OCI-LY3 (cell line): ENCODE measurements at regions not wholly inside any gene's neighbourhood (a gene's known extent, or its start where the extent isn't known, plus 50 kb on each side); places are given as distances from the start of the nearest gene placed in this dataset.

Source experiments
- H2AFZ ChIP-seq: fragments of 200-600, 300-600 bp; shearing (Covaris generic); 2 replicates; pipeline ENCODE4 v1.6.0; 2014; ENCODE audit warnings: antibody characterized with exemption, low read depth, low read length
- H3K27ac ChIP-seq: fragments of 200-600, 300-600 bp; sonication (generic); 2 replicates; pipeline ENCODE4 v1.5.1; 2014; ENCODE audit warnings: mild to moderate bottlenecking, low read length, moderate library complexity, mixed read lengths
- H3K27me3 ChIP-seq: fragments of 200-600, 300-600 bp; sonication (generic); 2 replicates; pipeline ENCODE4 v1.6.1; 2014; ENCODE audit warnings: low read depth, low read length, mixed read lengths
- H3K36me3 ChIP-seq: fragments of 200-600, 300-600 bp; sonication (generic); replicated peaks from 2 replicates; pipeline ENCODE3; 2014; ENCODE audit warnings: low read depth, low read length, mixed read lengths
- H3K4me1 ChIP-seq: fragments of 300-600, 200-600 bp; sonication (generic); 2 replicates; pipeline ENCODE4 v1.6.1; 2014; ENCODE audit warnings: low read length, mixed read lengths
- H3K4me2 ChIP-seq: fragments of 200-600, 300-600 bp; sonication (generic); 2 replicates; pipeline ENCODE4 v1.6.1; 2014; ENCODE audit warnings: low read length, mixed read lengths
- H3K4me3 ChIP-seq: fragments of 300-600, 200-600 bp; sonication (generic); 2 replicates; pipeline ENCODE4 v1.5.1; 2014; ENCODE audit warnings: antibody characterized with exemption, mild to moderate bottlenecking, low read length, moderate library complexity
- H3K79me2 ChIP-seq: fragments of 300-600, 200-600 bp; shearing (Covaris generic); 2 replicates; pipeline ENCODE4 v1.6.1; 2014; ENCODE audit warnings: mild to moderate bottlenecking, low read length, mixed read lengths
- H3K9ac ChIP-seq: fragments of 300-600, 200-600 bp; shearing (Covaris generic); 2 replicates; pipeline ENCODE4 v1.6.0; 2014; ENCODE audit warnings: mild to moderate bottlenecking, low read length, moderate library complexity
- H3K9me3 ChIP-seq: fragments of 200-600, 300-600 bp; shearing (Covaris generic); 2 replicates; pipeline ENCODE4 v1.6.1; 2014; ENCODE audit warnings: low read length, mixed read lengths; ENCODE audit not compliant: insufficient read depth
- H4K20me1 ChIP-seq: fragments of 200-600, 300-600 bp; sonication (generic); 2 replicates; pipeline ENCODE4 v1.6.1; 2016; ENCODE audit warnings: low read length, mixed read lengths; ENCODE audit not compliant: insufficient read depth
- EZH2phosphoT487 ChIP-seq: fragments of 200-600 bp; shearing (Covaris generic); IDR thresholded peaks from 2 replicates; pipeline ENCODE4 v1.6.1; 2018; ENCODE audit warnings: antibody characterized with exemption, mixed run types, low read depth
- TF ChIP-seq, protein P1 (sequence below): fragments of 200-600, 300-600 bp; sonication (generic); IDR thresholded peaks from 2 replicates; pipeline ENCODE4 v1.5.1; 2014; ENCODE audit warnings: antibody characterized with exemption, low read length, low read depth

DNA sequence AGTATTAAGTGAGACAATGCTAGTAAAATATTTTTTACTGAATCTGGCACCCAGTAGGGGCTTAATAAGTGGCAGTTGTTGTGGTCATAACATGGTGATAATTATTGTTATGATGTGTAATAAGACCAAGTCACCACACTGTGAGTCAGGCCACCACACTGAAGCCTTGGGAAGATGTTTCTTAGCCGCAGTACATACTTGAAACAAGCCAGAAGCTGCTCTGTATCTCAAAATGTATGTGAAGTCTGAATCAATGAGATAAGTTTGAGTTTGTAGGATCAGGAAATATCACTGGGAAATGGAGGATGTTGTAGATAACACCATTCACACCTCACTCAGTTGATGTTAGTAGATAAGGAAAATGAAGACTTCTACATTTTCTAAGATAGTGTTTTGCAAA, 51.3 kb upstream of the PTPN3 start:
- Histone ChIP-seq H3K4me2 (no peak overlapping the region), H3K27me3 (peaks cover 22% of the 10 kb centered on the region), H3K79me2 (no peaks in the 10 kb centered on the region), H3K27ac (no peak overlapping the region), H3K9me3 (0 out of 2 replicates have a peak, but pooled peaks cover 4% of the 10 kb centered on the region), H3K9ac (no peak overlapping the region), H2AFZ (no peak overlapping the region), H3K4me1 (no peaks in the 10 kb centered on the region), H3K4me3 (no peak overlapping the region), H3K36me3 (no peaks in the 10 kb centered on the region), H4K20me1 (no peaks in the 10 kb centered on the region)
- TF ChIP-seq, protein P1, sequence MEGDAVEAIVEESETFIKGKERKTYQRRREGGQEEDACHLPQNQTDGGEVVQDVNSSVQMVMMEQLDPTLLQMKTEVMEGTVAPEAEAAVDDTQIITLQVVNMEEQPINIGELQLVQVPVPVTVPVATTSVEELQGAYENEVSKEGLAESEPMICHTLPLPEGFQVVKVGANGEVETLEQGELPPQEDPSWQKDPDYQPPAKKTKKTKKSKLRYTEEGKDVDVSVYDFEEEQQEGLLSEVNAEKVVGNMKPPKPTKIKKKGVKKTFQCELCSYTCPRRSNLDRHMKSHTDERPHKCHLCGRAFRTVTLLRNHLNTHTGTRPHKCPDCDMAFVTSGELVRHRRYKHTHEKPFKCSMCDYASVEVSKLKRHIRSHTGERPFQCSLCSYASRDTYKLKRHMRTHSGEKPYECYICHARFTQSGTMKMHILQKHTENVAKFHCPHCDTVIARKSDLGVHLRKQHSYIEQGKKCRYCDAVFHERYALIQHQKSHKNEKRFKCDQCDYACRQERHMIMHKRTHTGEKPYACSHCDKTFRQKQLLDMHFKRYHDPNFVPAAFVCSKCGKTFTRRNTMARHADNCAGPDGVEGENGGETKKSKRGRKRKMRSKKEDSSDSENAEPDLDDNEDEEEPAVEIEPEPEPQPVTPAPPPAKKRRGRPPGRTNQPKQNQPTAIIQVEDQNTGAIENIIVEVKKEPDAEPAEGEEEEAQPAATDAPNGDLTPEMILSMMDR = no peak
- no peak for TF ChIP-seq EZH2phosphoT487

- Histone ChIP-seq H4K20me1 (no peaks in the 10 kb centered on the region), H3K36me3 (no peaks in the 10 kb centered on the region), H2AFZ (no peak overlapping the region), H3K4me2 (no peak overlapping the region), H3K4me3 (no peak overlapping the region), H3K27me3 (peaks cover 22% of the 10 kb centered on the region), H3K4me1 (no peaks in the 10 kb centered on the region), H3K9me3 (0 out of 2 replicates have a peak, but pooled peaks cover 4% of the 10 kb centered on the region), H3K79me2 (no peaks in the 10 kb centered on the region), H3K27ac (no peak overlapping the region), H3K9ac (no peak overlapping the region)
- no peak for TF ChIP-seq EZH2phosphoT487
- TF ChIP-seq, protein P1 = no peak
Measured at GRCh38 chr9:109551651-109552050, 53.5 kb upstream of the PTPN3 start.

GRCh38 chr9:109555215-109555614, 57.1 kb upstream of the PTPN3 start:
- no peak overlapping the region for H3K9ac ChIP-seq
- no peaks in the 10 kb centered on the region for H3K9me3 ChIP-seq
- H3K4me1 ChIP-seq = no peaks in the 10 kb centered on the region
- no peaks in the 10 kb centered on the region for H3K79me2 ChIP-seq
- peaks cover 10% of the 10 kb centered on the region for H3K27me3 ChIP-seq
- no peak overlapping the region for H3K27ac ChIP-seq
- no peak overlapping the region for H2AFZ ChIP-seq
- no peak overlapping the region for H3K4me2 ChIP-seq
- no peaks in the 10 kb centered on the region for H4K20me1 ChIP-seq
- no peaks in the 10 kb centered on the region for H3K36me3 ChIP-seq
- no peak for TF ChIP-seq EZH2phosphoT487
- TF ChIP-seq, protein P1 = no peak
- H3K4me3 ChIP-seq = no peak overlapping the region

- Histone ChIP-seq H3K27me3 (peaks cover 14% of the 10 kb centered on the region), H3K4me2 (no peak overlapping the region), H2AFZ (no peak overlapping the region), H3K9ac (no peak overlapping the region), H3K9me3 (no peaks in the 10 kb centered on the region), H4K20me1 (no peaks in the 10 kb centered on the region), H3K27ac (no peak overlapping the region), H3K36me3 (no peaks in the 10 kb centered on the region), H3K4me1 (no peaks in the 10 kb centered on the region), H3K4me3 (no peak overlapping the region), H3K79me2 (no peaks in the 10 kb centered on the region)
- no peak for TF ChIP-seq EZH2phosphoT487
- TF ChIP-seq, protein P1 = no peak
Measured at GRCh38 chr9:109556061-109556460, 58.0 kb upstream of the PTPN3 start.
